H9 (cell line): ENCODE measurements at regions not wholly inside any gene's neighbourhood (a gene's known extent, or its start where the extent isn't known, plus 50 kb on each side); places are given as distances from the start of the nearest gene placed in this dataset.

Source experiments
- DNase-seq: peaks from one replicate; pipeline ENCODE4 v3.0.0-alpha.2; 2017
- H2AFZ ChIP-seq: one replicate; pipeline ENCODE4 v1.6.1; 2013; ENCODE audit warnings: mild to moderate bottlenecking, low read length, control low read depth, moderate library complexity
- H2AK5ac ChIP-seq: 2 replicates; pipeline ENCODE4 v1.6.1; 2013; ENCODE audit warnings: low read length, control low read depth, mixed read lengths; ENCODE audit not compliant: insufficient read length
- H2BK120ac ChIP-seq: one replicate; pipeline ENCODE4 v1.6.1; 2013; ENCODE audit warnings: low read depth, mild to moderate bottlenecking, low read length, control low read depth, inconsistent platforms; ENCODE audit not compliant: poor library complexity, severe bottlenecking
- H2BK12ac ChIP-seq: 2 replicates; pipeline ENCODE4 v1.6.1; 2013; ENCODE audit warnings: low read length, control low read depth, mixed read lengths, low read depth; ENCODE audit not compliant: insufficient read length
- H2BK15ac ChIP-seq: 2 replicates; pipeline ENCODE4 v1.6.1; 2013; ENCODE audit warnings: low read depth, low read length, control low read depth
- H2BK20ac ChIP-seq: one replicate; pipeline ENCODE4 v1.6.1; 2013; ENCODE audit warnings: low read depth, mild to moderate bottlenecking, low read length, control low read depth, inconsistent platforms; ENCODE audit not compliant: poor library complexity, severe bottlenecking
- H2BK5ac ChIP-seq: 2 replicates; pipeline ENCODE4 v1.6.1; 2013; ENCODE audit warnings: low read length, control low read depth, mixed read lengths; ENCODE audit not compliant: insufficient read length
- H3K14ac ChIP-seq: 2 replicates; pipeline ENCODE4 v1.6.1; 2013; ENCODE audit warnings: low read length, control low read depth; ENCODE audit not compliant: insufficient read depth
- H3K18ac ChIP-seq: 2 replicates; pipeline ENCODE4 v1.6.1; 2013; ENCODE audit warnings: low read depth, mild to moderate bottlenecking, mixed read lengths, low read length, control low read depth; ENCODE audit not compliant: insufficient read length
- H3K23ac ChIP-seq: 2 replicates; pipeline ENCODE4 v1.6.1; 2013; ENCODE audit warnings: low read length, control low read depth, mixed read lengths, low read depth; ENCODE audit not compliant: insufficient read length
- H3K23me2 ChIP-seq: 2 replicates; pipeline ENCODE4 v1.6.1; 2013; ENCODE audit warnings: low read depth, mild to moderate bottlenecking, mixed read lengths, low read length, control low read depth; ENCODE audit not compliant: insufficient read length, poor library complexity, severe bottlenecking
- H3K27ac ChIP-seq: 2 replicates; pipeline ENCODE4 v1.5.1; 2013; ENCODE audit warnings: low read length, control low read depth, mixed read lengths, low read depth; ENCODE audit not compliant: insufficient read length
- H3K27me3 ChIP-seq: 2 replicates; pipeline ENCODE4 v1.6.1; 2013; ENCODE audit warnings: low read length, control low read depth, inconsistent platforms; ENCODE audit not compliant: insufficient read depth
- H3K4ac ChIP-seq: 2 replicates; pipeline ENCODE4 v1.6.1; 2013; ENCODE audit warnings: low read depth, mild to moderate bottlenecking, control low read depth, inconsistent platforms, low read length, moderate library complexity
- H3K4me1 ChIP-seq: 2 replicates; pipeline ENCODE4 v1.6.1; 2013; ENCODE audit warnings: low read length, control low read depth, inconsistent platforms; ENCODE audit not compliant: insufficient read depth
- H3K4me2 ChIP-seq: 2 replicates; pipeline ENCODE4 v1.6.1; 2013; ENCODE audit warnings: low read length, control low read depth, mixed read lengths; ENCODE audit not compliant: insufficient read length, insufficient read depth
- H3K56ac ChIP-seq: 2 replicates; pipeline ENCODE4 v1.6.1; 2013; ENCODE audit warnings: low read depth, mild to moderate bottlenecking, mixed read lengths, low read length, control low read depth; ENCODE audit not compliant: insufficient read length
- H3K79me1 ChIP-seq: 2 replicates; pipeline ENCODE4 v1.6.1; 2013; ENCODE audit warnings: low read depth, mild to moderate bottlenecking, moderate library complexity, low read length, control low read depth, inconsistent platforms; ENCODE audit not compliant: insufficient read depth, poor library complexity, severe bottlenecking
- H3K79me2 ChIP-seq: 2 replicates; pipeline ENCODE4 v1.6.1; 2013; ENCODE audit warnings: low read length, control low read depth, inconsistent platforms; ENCODE audit not compliant: insufficient read depth
- H3K9ac ChIP-seq: 2 replicates; pipeline ENCODE4 v1.6.1; 2013; ENCODE audit warnings: low read length, control low read depth, mixed read lengths; ENCODE audit not compliant: insufficient read length; ENCODE audit errors: extremely low read depth
- H3K9me3 ChIP-seq: one replicate; pipeline ENCODE4 v1.6.1; 2013; ENCODE audit warnings: low read depth, low read length, inconsistent platforms; ENCODE audit not compliant: control insufficient read depth
- H3T11ph ChIP-seq: one replicate; pipeline ENCODE4 v1.6.1; 2013; ENCODE audit warnings: mild to moderate bottlenecking, low read length, control low read depth, inconsistent platforms
- H4K20me1 ChIP-seq: one replicate; pipeline ENCODE4 v1.6.1; 2013; ENCODE audit not compliant: control insufficient read depth, insufficient read length, insufficient read depth
- H4K5ac ChIP-seq: 2 replicates; pipeline ENCODE4 v1.6.1; 2013; ENCODE audit warnings: low read depth, mild to moderate bottlenecking, mixed read lengths, low read length, control low read depth; ENCODE audit not compliant: insufficient read length
- H4K8ac ChIP-seq: replicated peaks from 2 replicates; pipeline ENCODE4 v1.6.1; 2013; ENCODE audit warnings: low read length, control low read depth, mixed read lengths, low read depth; ENCODE audit not compliant: insufficient read length
- H4K91ac ChIP-seq: 2 replicates; pipeline ENCODE4 v1.6.1; 2013; ENCODE audit warnings: low read depth, mild to moderate bottlenecking, moderate library complexity, mixed read lengths, low read length, control low read depth; ENCODE audit not compliant: insufficient read length
- H3K27ac Mint-ChIP-seq, 3 experiments: 2 replicates in 2 of 3; 3 replicates in 1 of 3; pipeline ENCODE4 v1.8.0; 2020 to 2021; ENCODE audit warnings: mixed read lengths in 3 of 3, mild to moderate bottlenecking in 1 of 3, moderate library complexity in 1 of 3
- H3K27me3 Mint-ChIP-seq: 2 replicates; pipeline ENCODE4 v1.8.0; 2021; ENCODE audit warnings: low read depth, mild to moderate bottlenecking, moderate library complexity, mixed read lengths
- H3K36me3 Mint-ChIP-seq, 3 experiments: 2 replicates in 2 of 3; 3 replicates in 1 of 3; pipeline ENCODE4 v1.8.0; 2020 to 2021; ENCODE audit warnings: low read depth in 3 of 3, mixed read lengths in 3 of 3; ENCODE audit not compliant: insufficient read depth in 1 of 3
- H3K4me1 Mint-ChIP-seq, 2 experiments: 2 replicates each; pipeline ENCODE4 v1.8.0; 2020; ENCODE audit warnings: mixed read lengths in 2 of 2
- H3K4me3 Mint-ChIP-seq, 2 experiments: 2 replicates in 1 of 2; 3 replicates in 1 of 2; pipeline ENCODE4 v1.8.0; 2020 to 2021; ENCODE audit warnings: mild to moderate bottlenecking in 2 of 2, mixed read lengths in 2 of 2, moderate library complexity in 1 of 2
- H3K9me3 Mint-ChIP-seq, 2 experiments: 2 replicates in 1 of 2; 3 replicates in 1 of 2; pipeline ENCODE4 v1.8.0; 2020; ENCODE audit warnings: mild to moderate bottlenecking in 2 of 2, mixed read lengths in 2 of 2, moderate library complexity in 1 of 2
- CTCF ChIP-seq: fragments of 200-600 bp; sonication (generic); conservative IDR thresholded peaks from 3 replicates; pipeline ENCODE4 v1.8.0; 2021; ENCODE audit warnings: antibody characterized with exemption, mild to moderate bottlenecking
- WGBS: extraction: QIAGEN DNeasy Blood & Tissue Kit; methylation state at CpG from one replicate; pipeline ENCODE4 v1.1.7; 2013; ENCODE audit warnings: missing lambda C conversion rate, low lambda C conversion rate, mixed read lengths; ENCODE audit not compliant: insufficient read length; ENCODE audit errors: extremely low coverage; 5-methylcytosine and 5-hydroxymethylcytosine counted together

GRCh38 chr6:113526995-113527394, 330.1 kb upstream of the MARCKS start:
- Mint-ChIP-seq H3K27me3 (no peaks in the 10 kb centered on the region; the same call in 1 of the 2 replicates), H3K9me3 (peaks cover 0 to 4% of the 10 kb centered on the region in 2 experiments; a peak in 1 of 5 replicates), H3K4me1 (peaks cover 6% of the 10 kb centered on the region in 2 experiments), H3K4me3 (no peak overlapping the region), H3K27ac (no peak overlapping the region), H3K36me3 (peaks cover 0 to 5% (median 2%) of the 10 kb centered on the region in 3 experiments; a peak in 3 of 7 replicates)
- Histone ChIP-seq H2BK20ac (no peak overlapping the region), H2BK15ac (no peak overlapping the region), H3K9me3 (no peaks in the 10 kb centered on the region), H3K4me1 (peaks cover 2% of the 10 kb centered on the region; the same call in 1 of the 2 replicates), H2BK120ac (no peak overlapping the region), H3K27ac (no peak overlapping the region), H3K79me1 (no peaks in the 10 kb centered on the region), H4K91ac (no peak overlapping the region), H3K56ac (no peak overlapping the region), H2BK5ac (no peak overlapping the region), H3K14ac (no peak overlapping the region), H3K79me2 (no peaks in the 10 kb centered on the region), H3K27me3 (no peaks in the 10 kb centered on the region), H2AFZ (no peak overlapping the region), H3K4me2 (no peak overlapping the region), H4K5ac (no peak overlapping the region), H2AK5ac (no peak overlapping the region), H3K18ac (no peak overlapping the region), H3K9ac (no peak overlapping the region), H3T11ph (no peak overlapping the region), H3K23ac (no peak overlapping the region), H2BK12ac (no peak overlapping the region), H3K4ac (no peak overlapping the region), H4K8ac (no peak overlapping the region), H4K20me1 (no peaks in the 10 kb centered on the region), H3K23me2 (no peaks in the 10 kb centered on the region)
- no CpG with 5 or more reads among the region's 3 CpGs for WGBS
- TF ChIP-seq CTCF = no peak
- no peak for DNase-seq
